H1 (cell line): ENCODE measurements at regions not wholly inside any gene's neighbourhood (a gene's known extent, or its start where the extent isn't known, plus 50 kb on each side); places are given as distances from the start of the nearest gene placed in this dataset.

Source experiments
- CTCF ChIA-PET: fragments of 300-600 bp; sonication (Branson Sonifier 250); formaldehyde crosslinking; loops from one replicate; lab custom pipeline; 2021; ENCODE audit not compliant: partially characterized antibody; lab: Charles Lee
- POLR2A ChIA-PET: fragments of 300-600 bp; sonication (Branson Sonifier 250); formaldehyde crosslinking; loops from one replicate; lab custom pipeline; 2021; ENCODE audit warnings: inconsistent platforms; ENCODE audit not compliant: partially characterized antibody; lab: Charles Lee
- DNase-seq, 2 experiments: peaks; one replicate each; pipeline versions ENCODE4 v3.0.0 to v3.0.0-alpha.2; 2010 to 2022; ENCODE audit warnings: low spot score in 2 of 2, low read depth in 1 of 2, mixed read lengths in 1 of 2
- FAIRE-seq: peaks from 2 replicates; lab custom pipeline; 2011; peaks lifted over from hg19 to GRCh38; lab: Jason Lieb, UNC
- H2AFZ ChIP-seq: 2 replicates; pipeline ENCODE4 v1.8.1; 2012; ENCODE audit warnings: low read length, inconsistent platforms
- H2AK5ac ChIP-seq: 2 replicates; pipeline ENCODE4 v1.6.1; 2013; ENCODE audit warnings: low read depth, low read length
- H2BK120ac ChIP-seq: replicated peaks from 2 replicates; pipeline ENCODE3; 2013; ENCODE audit warnings: low read depth, low read length, inconsistent platforms
- H2BK12ac ChIP-seq: 2 replicates; pipeline ENCODE4 v1.6.1; 2013; ENCODE audit warnings: low read depth, low read length
- H2BK15ac ChIP-seq: 2 replicates; pipeline ENCODE4 v1.6.1; 2013; ENCODE audit warnings: low read length
- H2BK20ac ChIP-seq: 2 replicates; pipeline ENCODE4 v1.6.1; 2013; ENCODE audit warnings: low read length
- H2BK5ac ChIP-seq: 2 replicates; pipeline ENCODE4 v1.6.1; 2013; ENCODE audit warnings: low read depth, low read length
- H3K14ac ChIP-seq: 2 replicates; pipeline ENCODE4 v1.6.1; 2013; ENCODE audit warnings: inconsistent platforms; ENCODE audit not compliant: insufficient read length
- H3K18ac ChIP-seq: 2 replicates; pipeline ENCODE4 v1.6.1; 2013; ENCODE audit warnings: low read length; ENCODE audit errors: extremely low read depth
- H3K23ac ChIP-seq: 2 replicates; pipeline ENCODE4 v1.6.1; 2013; ENCODE audit warnings: inconsistent platforms; ENCODE audit not compliant: insufficient read length
- H3K23me2 ChIP-seq: 2 replicates; pipeline ENCODE4 v1.6.1; 2013; ENCODE audit warnings: low read depth, low read length
- H3K27ac ChIP-seq: 2 replicates; pipeline ENCODE4 v1.6.1; 2011; ENCODE audit warnings: low read depth, low read length, inconsistent platforms
- H3K27me3 ChIP-seq, 4 experiments: replicated peaks in 1 of 4; 1 replicate in 1 of 4; 2 replicates in 3 of 4; pipeline versions ENCODE4 v1.6.1 to v1.8.1; 2011 to 2013; ENCODE audit warnings: low read length in 3 of 4, mild to moderate bottlenecking in 3 of 4, inconsistent platforms in 2 of 4, mixed read lengths in 2 of 4, moderate library complexity in 1 of 4; ENCODE audit not compliant: control insufficient read depth in 3 of 4, insufficient read depth in 3 of 4; ENCODE audit errors: extremely low read depth in 1 of 4
- H3K36me3 ChIP-seq, 4 experiments: 2 replicates each; pipeline versions ENCODE4 v1.6.1 to v1.8.1; 2011 to 2013; ENCODE audit warnings: mild to moderate bottlenecking in 4 of 4, low read length in 3 of 4, moderate library complexity in 2 of 4, control low read depth in 1 of 4, inconsistent platforms in 1 of 4; ENCODE audit not compliant: insufficient read depth in 4 of 4, control insufficient read depth in 2 of 4
- H3K4ac ChIP-seq: replicated peaks from 2 replicates; pipeline ENCODE3; 2013; ENCODE audit warnings: low read length, low read depth, mixed read lengths, inconsistent platforms; ENCODE audit not compliant: insufficient read length
- H3K4me1 ChIP-seq, 4 experiments: replicated peaks in 1 of 4; 1 replicate in 1 of 4; 2 replicates in 3 of 4; pipeline versions ENCODE4 v1.6.1 to v1.8.1; 2011 to 2013; ENCODE audit warnings: low read length in 3 of 4, inconsistent platforms in 2 of 4, mixed read lengths in 1 of 4; ENCODE audit not compliant: insufficient read depth in 4 of 4, control insufficient read depth in 3 of 4
- H3K4me2 ChIP-seq, 2 experiments: 2 replicates each; pipeline versions ENCODE4 v1.6.1 to v1.8.1; 2011 to 2013; ENCODE audit warnings: low read depth in 2 of 2, low read length in 2 of 2, control low read depth in 1 of 2, inconsistent platforms in 1 of 2, mild to moderate bottlenecking in 1 of 2; ENCODE audit not compliant: insufficient read depth in 1 of 2
- H3K4me3 ChIP-seq, 4 experiments: fragments of 200-600, 300-600 bp in 1 of 4; sonication (generic), shearing (Covaris generic), sonication (Bioruptor Twin) in 1 of 4; 2 replicates each; pipeline versions ENCODE4 v1.5.1 to v1.8.1; 2011 to 2016; ENCODE audit warnings: low read length in 4 of 4, low read depth in 3 of 4, control low read depth in 2 of 4, inconsistent platforms in 2 of 4, mild to moderate bottlenecking in 2 of 4, mixed read lengths in 1 of 4, moderate library complexity in 1 of 4; ENCODE audit not compliant: insufficient read depth in 2 of 4; ENCODE audit errors: extremely low read depth in 1 of 4
- H3K56ac ChIP-seq: replicated peaks from 2 replicates; pipeline ENCODE3; 2013; ENCODE audit warnings: low read depth, mild to moderate bottlenecking, mixed read lengths, low read length, inconsistent platforms; ENCODE audit not compliant: insufficient read length
- H3K79me1 ChIP-seq: 2 replicates; pipeline ENCODE4 v1.6.1; 2013; ENCODE audit warnings: low read depth, low read length, control low read depth
- H3K79me2 ChIP-seq, 2 experiments: 2 replicates each; pipeline versions ENCODE4 v1.6.1 to v1.8.1; 2012 to 2013; ENCODE audit warnings: low read length in 2 of 2, mild to moderate bottlenecking in 2 of 2, inconsistent platforms in 1 of 2; ENCODE audit not compliant: insufficient read depth in 2 of 2, control insufficient read depth in 1 of 2
- H3K9ac ChIP-seq, 4 experiments: replicated peaks in 1 of 4; 1 replicate in 1 of 4; 2 replicates in 3 of 4; pipeline versions ENCODE4 v1.6.1 to v1.8.1; 2011 to 2013; ENCODE audit warnings: low read depth in 3 of 4, low read length in 3 of 4, control low read depth in 2 of 4, mild to moderate bottlenecking in 2 of 4, moderate library complexity in 2 of 4, inconsistent platforms in 1 of 4; ENCODE audit errors: extremely low read depth in 1 of 4
- H3K9me3 ChIP-seq, 2 experiments: 2 replicates each; pipeline versions ENCODE4 v1.6.1 to v1.8.1; 2012 to 2013; ENCODE audit warnings: mild to moderate bottlenecking in 2 of 2, moderate library complexity in 2 of 2, control low read depth in 1 of 2, inconsistent platforms in 1 of 2, low read depth in 1 of 2, low read length in 1 of 2, mixed read lengths in 1 of 2; ENCODE audit not compliant: insufficient read depth in 2 of 2
- H4K20me1 ChIP-seq, 2 experiments: replicated peaks in 1 of 2; 2 replicates each; pipeline versions ENCODE3 to v1.8.1; 2011 to 2013; ENCODE audit warnings: inconsistent platforms in 2 of 2, low read length in 2 of 2, mild to moderate bottlenecking in 1 of 2; ENCODE audit not compliant: insufficient read depth in 2 of 2, control insufficient read depth in 1 of 2
- H4K5ac ChIP-seq: 2 replicates; pipeline ENCODE4 v1.6.1; 2013; ENCODE audit warnings: low read length, low read depth, mixed read lengths, inconsistent platforms; ENCODE audit not compliant: insufficient read length
- H4K8ac ChIP-seq: 2 replicates; pipeline ENCODE4 v1.8.0; 2013; ENCODE audit warnings: mild to moderate bottlenecking, moderate library complexity, low read length, inconsistent platforms; ENCODE audit not compliant: insufficient read depth; ENCODE audit errors: extremely low read depth
- H4K91ac ChIP-seq: replicated peaks from 2 replicates; pipeline ENCODE3; 2013; ENCODE audit warnings: low read length, mixed read lengths, inconsistent platforms; ENCODE audit not compliant: insufficient read length
- CBX5 ChIP-seq: fragments of 300-800, 300-1000 bp; sonication (generic); IDR thresholded peaks from 2 replicates; pipeline ENCODE4 v1.7.1; 2016; ENCODE audit warnings: antibody characterized with exemption, low read length, low read depth
- CHD2 ChIP-seq: IDR thresholded peaks from 2 replicates; pipeline ENCODE4 v1.6.1; 2012; ENCODE audit warnings: low read length, improper control_type of control experiment
- CTBP2 ChIP-seq: IDR thresholded peaks from 2 replicates; pipeline ENCODE4 v1.7.0; 2011; ENCODE audit warnings: borderline replicate concordance, mild to moderate bottlenecking, moderate library complexity, mixed read lengths, low read length; ENCODE audit not compliant: insufficient read depth, insufficient read length
- E2F6 ChIP-seq: IDR thresholded peaks from 2 replicates; pipeline ENCODE4 v1.6.1; 2012; ENCODE audit warnings: inconsistent platforms
- HDAC2 ChIP-seq, 2 experiments: fragments of 300-600 bp in 1 of 2; sonication (generic) in 1 of 2; IDR thresholded peaks; 2 replicates each; pipeline ENCODE4 v1.6.1; 2011 to 2012; ENCODE audit warnings: low read depth in 2 of 2, low read length in 2 of 2, mild to moderate bottlenecking in 2 of 2, moderate library complexity in 2 of 2, borderline replicate concordance in 1 of 2, inconsistent platforms in 1 of 2
- HDAC6 ChIP-seq: IDR thresholded peaks from one replicate; pipeline ENCODE4 v1.7.1; 2012; ENCODE audit warnings: low read depth, mild to moderate bottlenecking, inconsistent platforms, low read length, moderate library complexity
- KDM5A ChIP-seq: fragments of 200-600 bp; IDR thresholded peaks from 2 replicates; pipeline ENCODE4 v1.7.1; 2012; ENCODE audit warnings: mild to moderate bottlenecking, low read length, inconsistent platforms, mixed read lengths
- MAFK ChIP-seq: IDR thresholded peaks from 2 replicates; pipeline ENCODE4 v1.6.1; 2012; ENCODE audit warnings: low read depth, mild to moderate bottlenecking, improper control_type of control experiment, low read length
- MAX ChIP-seq: IDR thresholded peaks from 2 replicates; pipeline ENCODE4 v1.6.1; 2012; ENCODE audit warnings: inconsistent platforms
- SAP30 ChIP-seq: fragments of 300-600 bp; sonication (generic); IDR thresholded peaks from 2 replicates; pipeline ENCODE4 v1.7.1; 2012; ENCODE audit warnings: low read length, moderate library complexity, mild to moderate bottlenecking, inconsistent platforms; ENCODE audit not compliant: insufficient read depth, insufficient replicate concordance
- SP4 ChIP-seq: IDR thresholded peaks from 2 replicates; pipeline ENCODE4 v1.6.1; 2012; ENCODE audit warnings: low read length, inconsistent platforms
- TBP ChIP-seq: IDR thresholded peaks from 2 replicates; pipeline ENCODE4 v1.6.1; 2011; ENCODE audit warnings: low read depth, low read length, improper control_type of control experiment
- TCF12 ChIP-seq: IDR thresholded peaks from 2 replicates; pipeline ENCODE4 v1.6.1; 2011; ENCODE audit warnings: low read depth, mild to moderate bottlenecking, low read length
- ZNF274 ChIP-seq: IDR thresholded peaks from 2 replicates; pipeline ENCODE4 v1.7.0; 2012; ENCODE audit warnings: low read length, borderline replicate concordance; ENCODE audit errors: extremely low read depth
- WGBS, 2 experiments: shearing (Covaris generic) in 1 of 2; methylation state at CpG; one replicate each; pipeline versions ENCODE4 v1.1.6 to v1.1.7; 2013 to 2015; ENCODE audit warnings: low lambda C conversion rate in 2 of 2, mixed read lengths in 2 of 2, inconsistent platforms in 1 of 2, low coverage in 1 of 2, missing lambda C conversion rate in 1 of 2; ENCODE audit not compliant: insufficient replicate concordance in 2 of 2, insufficient coverage in 1 of 2, insufficient read length in 1 of 2; ENCODE audit errors: extremely low coverage in 1 of 2, missing lambda C conversion rate in 1 of 2; 5-methylcytosine and 5-hydroxymethylcytosine counted together

DNA sequence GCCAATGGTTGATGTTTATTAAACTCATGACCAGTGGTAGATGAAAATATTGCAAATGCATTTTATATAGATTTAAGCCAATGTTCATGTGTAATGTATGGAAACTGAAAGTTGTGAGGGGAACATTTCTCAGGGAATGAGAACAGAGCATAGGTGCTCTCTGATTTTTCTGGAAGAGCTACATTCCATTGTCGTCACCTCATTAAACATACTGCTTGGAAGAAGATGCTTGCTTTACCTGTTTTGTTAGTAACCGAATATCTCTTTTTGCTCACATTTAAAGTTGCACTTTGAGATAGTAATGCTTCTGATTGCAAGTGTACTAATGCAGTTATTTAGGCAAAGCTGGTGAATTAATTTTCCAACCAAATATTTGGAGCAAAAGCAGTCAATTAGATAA is 93.8 kb upstream of the CLCN4 start:
- DNase-seq (no peak), FAIRE-seq (no peak)
- Histone ChIP-seq H2BK5ac (no peak overlapping the region), H4K8ac (no peak overlapping the region), H4K5ac (no peak overlapping the region), H3K36me3 (peaks cover 0 to 9% (median 4%) of the 10 kb centered on the region in 4 experiments; a peak in 7 of 8 replicates), H3K18ac (no peak overlapping the region), H3K27ac (no peak overlapping the region), H3K4me1 (peaks cover 0 to 8% (median 5%) of the 10 kb centered on the region in 4 experiments; a peak in 4 of 7 replicates), H4K20me1 (peaks cover 0 to 2% of the 10 kb centered on the region in 2 experiments), H2BK12ac (no peak overlapping the region), H3K79me2 (peaks cover 0 to 5% of the 10 kb centered on the region in 2 experiments; a peak in 2 of 4 replicates), H3K14ac (no peak overlapping the region), H3K9ac (no peak overlapping the region), H2AK5ac (no peak overlapping the region), H3K56ac (no peak overlapping the region), H4K91ac (no peak overlapping the region), H3K23me2 (no peaks in the 10 kb centered on the region), H3K23ac (no peak overlapping the region), H2BK20ac (no peak overlapping the region), H2AFZ (no peak overlapping the region), H3K9me3 (no peaks in the 10 kb centered on the region), H2BK15ac (no peak overlapping the region), H3K4ac (no peak overlapping the region), H2BK120ac (no peak overlapping the region), H3K4me3 (no peak overlapping the region), H3K27me3 (no peaks in the 10 kb centered on the region), H3K79me1 (no peaks in the 10 kb centered on the region; the same call in 1 of the 2 replicates), H3K4me2 (no peak overlapping the region)
- ChIA-PET POLR2A (no interaction called here), CTCF (interaction anchor here (2.0 kb wide), 1 partner anchor 9 kb away, joined by 4 read pairs; no protein-coding TSS in a partner anchor)
- 90% methylated on average over 2 of the region's 2 CpGs; no CpG with 5 or more reads in 1 of the 2 experiments for WGBS, 2 experiments
- TF ChIP-seq MAX (no peak), TBP (no peak), TCF12 (no peak), SAP30 (no peak), ZNF274 (no peak), E2F6 (no peak), CBX5 (no peak), MAFK (no peak), KDM5A (no peak), CHD2 (no peak), CTBP2 (no peak), HDAC6 (no peak), SP4 (no peak), HDAC2 (IDR thresholded peaks at IDR 0.05; ENCODE audit: borderline replicate concordance in 1 of 2, low read depth in 2 of 2, low read length in 2 of 2) (no peak)
